ENCODE measurements at regions not wholly inside any gene's neighbourhood (a gene's known extent, or its start where the extent isn't known, plus 50 kb on each side); places are given as distances from the start of the nearest gene placed in this dataset.

DNA sequence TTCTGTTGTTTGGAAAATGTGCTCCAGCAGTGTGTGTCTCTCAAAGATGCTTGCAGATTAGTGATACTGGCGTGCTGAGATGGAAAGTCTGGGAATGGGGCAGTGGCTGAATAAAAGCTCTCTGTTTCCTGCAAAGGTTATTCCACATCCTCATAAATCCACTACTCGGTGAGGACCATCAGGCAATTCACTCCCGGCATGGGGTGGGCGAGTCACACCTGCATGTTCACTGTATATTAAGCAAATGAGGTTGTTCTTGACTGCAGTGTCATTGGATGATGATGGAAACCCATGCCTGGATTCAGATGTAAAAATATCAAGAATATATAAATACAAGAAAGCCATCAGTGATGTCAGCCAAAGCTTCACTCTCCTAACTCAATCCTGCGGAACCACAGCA is 65.4 kb upstream of the DSCAM start:
- Histone ChIP-seq H3K4me3 (no peak overlapping the region), H3K36me3 (no peaks in the 10 kb centered on the region), H3K27ac (no peak overlapping the region), H3K4me1 (no peaks in the 10 kb centered on the region), H3K9me3 (no peaks in the 10 kb centered on the region), H3K27me3 (no peaks in the 10 kb centered on the region)
- DNase-seq = no peak
- ATAC-seq = no peak
- intact Hi-C loops (cut with DNase I) = no loop called here
- 85 to 88% (median 87%) methylated on average over 5 of the region's 5 CpGs for WGBS, 4 donors
- TF ChIP-seq, protein P1, sequence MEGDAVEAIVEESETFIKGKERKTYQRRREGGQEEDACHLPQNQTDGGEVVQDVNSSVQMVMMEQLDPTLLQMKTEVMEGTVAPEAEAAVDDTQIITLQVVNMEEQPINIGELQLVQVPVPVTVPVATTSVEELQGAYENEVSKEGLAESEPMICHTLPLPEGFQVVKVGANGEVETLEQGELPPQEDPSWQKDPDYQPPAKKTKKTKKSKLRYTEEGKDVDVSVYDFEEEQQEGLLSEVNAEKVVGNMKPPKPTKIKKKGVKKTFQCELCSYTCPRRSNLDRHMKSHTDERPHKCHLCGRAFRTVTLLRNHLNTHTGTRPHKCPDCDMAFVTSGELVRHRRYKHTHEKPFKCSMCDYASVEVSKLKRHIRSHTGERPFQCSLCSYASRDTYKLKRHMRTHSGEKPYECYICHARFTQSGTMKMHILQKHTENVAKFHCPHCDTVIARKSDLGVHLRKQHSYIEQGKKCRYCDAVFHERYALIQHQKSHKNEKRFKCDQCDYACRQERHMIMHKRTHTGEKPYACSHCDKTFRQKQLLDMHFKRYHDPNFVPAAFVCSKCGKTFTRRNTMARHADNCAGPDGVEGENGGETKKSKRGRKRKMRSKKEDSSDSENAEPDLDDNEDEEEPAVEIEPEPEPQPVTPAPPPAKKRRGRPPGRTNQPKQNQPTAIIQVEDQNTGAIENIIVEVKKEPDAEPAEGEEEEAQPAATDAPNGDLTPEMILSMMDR (IDR thresholded peaks at IDR 0.05) = no peak
- TF ChIP-seq POLR2A (IDR thresholded peaks at IDR 0.05) = no peak

DNA sequence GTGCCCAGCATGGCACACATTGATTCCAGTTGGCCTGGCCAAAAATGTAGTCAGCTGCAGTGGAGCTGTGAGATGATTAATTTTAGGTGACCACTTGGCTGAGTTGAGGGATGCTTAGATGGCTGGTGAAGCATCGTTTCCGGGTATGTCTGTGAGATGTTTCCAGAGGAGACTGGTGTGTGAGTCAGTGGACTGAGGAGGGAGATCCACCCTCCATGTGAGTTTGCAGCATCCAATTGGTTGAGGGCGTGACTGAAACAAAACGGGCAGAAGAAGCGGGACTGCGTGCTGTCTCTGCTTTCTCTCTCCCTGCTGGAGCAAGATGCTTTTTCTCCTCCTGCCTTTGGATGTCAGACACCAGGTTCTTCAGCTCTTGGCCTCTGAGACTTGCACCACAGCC is 68.2 kb upstream of the DSCAM start:
- TF ChIP-seq, protein P1 (IDR thresholded peaks at IDR 0.05) = no peak
- TF ChIP-seq POLR2A (IDR thresholded peaks at IDR 0.05) = no peak

DNA sequence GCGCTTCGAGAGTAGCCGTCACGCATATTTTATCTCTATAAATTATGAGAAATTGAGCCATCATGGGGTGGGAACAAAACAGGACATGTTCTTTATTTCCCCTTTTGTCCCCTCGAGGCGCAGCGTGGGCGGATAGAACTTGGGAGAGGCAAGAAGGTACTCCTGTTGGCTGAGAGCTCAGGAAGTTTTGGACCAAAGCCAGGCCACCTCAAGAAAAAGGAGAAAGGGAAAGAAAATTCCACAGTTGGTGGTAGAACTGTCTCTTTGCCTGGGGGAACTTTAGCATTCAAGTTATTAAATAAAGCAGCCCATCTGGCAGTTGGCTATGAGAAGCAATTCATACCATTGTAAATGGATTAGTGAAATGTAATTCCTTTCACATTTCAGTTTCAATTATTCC is 76.4 kb upstream of the DSCAM start:
- no peaks in the 10 kb centered on the region for H3K36me3 ChIP-seq
- no peak overlapping the region for H3K4me3 ChIP-seq
- H3K4me1 ChIP-seq = no peaks in the 10 kb centered on the region
- no peak overlapping the region for H3K27ac ChIP-seq
- TF ChIP-seq, protein P1 (IDR thresholded peaks at IDR 0.05) = no peak
- TF ChIP-seq POLR2A (IDR thresholded peaks at IDR 0.05) = no peak
- no peak for ATAC-seq
- 57 to 73% (median 65%) methylated on average over 8 of the region's 8 CpGs for WGBS, 4 donors
- intact Hi-C loops (cut with DNase I) = no loop called here
- no peak for DNase-seq
- H3K9me3 ChIP-seq = peaks cover 0 to 16% (median 4%) of the 10 kb centered on the region in 12 donors
- no peaks in the 10 kb centered on the region for H3K27me3 ChIP-seq

More for the DNA sequence above, 68.2 kb upstream of the DSCAM start:
- DNase-seq (no peak), ATAC-seq (no peak)
- Histone ChIP-seq H3K4me3 (no peak overlapping the region), H3K27me3 (no peaks in the 10 kb centered on the region), H3K36me3 (no peaks in the 10 kb centered on the region), H3K27ac (no peak overlapping the region), H3K4me1 (no peaks in the 10 kb centered on the region), H3K9me3 (no peaks in the 10 kb centered on the region)
- WGBS, 4 donors = 93 to 97% (median 96%) methylated on average over 6 of the region's 6 CpGs
- intact Hi-C loops (cut with DNase I) = no loop called here

DNA sequence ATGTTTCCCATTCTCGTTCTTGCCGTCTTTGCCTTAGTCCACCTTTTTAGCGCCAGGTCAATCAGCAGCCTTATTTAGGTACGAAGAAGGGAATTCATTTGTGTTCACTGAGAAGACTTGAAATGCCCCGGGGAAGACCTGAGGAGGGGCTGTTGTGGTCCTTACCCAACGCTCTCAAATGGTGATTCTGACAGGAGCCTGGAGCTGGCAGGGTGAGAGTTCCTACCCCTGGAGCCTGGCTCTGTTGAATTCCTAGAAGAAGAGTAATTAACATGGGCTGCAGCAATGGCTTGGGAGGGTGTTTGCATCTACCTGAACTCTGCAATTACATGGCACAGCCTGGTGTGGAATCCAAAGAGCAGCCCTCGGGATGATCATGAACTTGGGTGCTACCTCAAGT is 76.9 kb upstream of the DSCAM start:
- intact Hi-C loops (cut with DNase I) = no loop called here
- Histone ChIP-seq H3K36me3 (no peaks in the 10 kb centered on the region), H3K4me1 (no peaks in the 10 kb centered on the region), H3K27ac (no peak overlapping the region), H3K4me3 (no peak overlapping the region), H3K27me3 (no peaks in the 10 kb centered on the region), H3K9me3 (peaks cover 0 to 21% (median 4%) of the 10 kb centered on the region in 12 donors)
- WGBS, 4 donors = 79 to 84% (median 80%) methylated on average over 7 of the region's 7 CpGs
- DNase-seq = no peak
- TF ChIP-seq POLR2A (IDR thresholded peaks at IDR 0.05) = no peak
- TF ChIP-seq, protein P1 (IDR thresholded peaks at IDR 0.05) = no peak
- no peak for ATAC-seq
